Prostate gland (tissue), 2 donors: ENCODE measurements at regions not wholly inside any gene's neighbourhood (a gene's known extent, or its start where the extent isn't known, plus 50 kb on each side); places are given as distances from the start of the nearest gene placed in this dataset.

Source experiments
- DNase-seq: peaks from one replicate; pipeline ENCODE4 v3.0.0-alpha.2; 2019; ENCODE audit warnings: low spot score
- H3K27ac ChIP-seq, 2 donors: fragments of 200-600 bp; sonication (generic); 2 replicates each; pipeline ENCODE4 v1.5.1; 2017 to 2019
- H3K27me3 ChIP-seq: fragments of 200-600 bp; sonication (generic); replicated peaks from 2 replicates; pipeline ENCODE4 v1.5.1; 2019; ENCODE audit not compliant: insufficient read depth
- H3K36me3 ChIP-seq, 2 donors: fragments of 200-600 bp; sonication (generic); 1 replicate in 1 of 2; 2 replicates in 1 of 2; pipeline versions ENCODE4 v1.5.1 to v1.8.1; 2017 to 2019
- H3K4me1 ChIP-seq: fragments of 200-600 bp; sonication (generic); replicated peaks from 2 replicates; pipeline ENCODE4 v1.5.1; 2019
- H3K4me3 ChIP-seq, 2 donors: fragments of 200-600 bp; sonication (generic); 2 replicates each; pipeline ENCODE4 v1.5.1; 2017 to 2019
- H3K9me3 ChIP-seq: fragments of 200-600 bp; sonication (generic); 2 replicates; pipeline ENCODE4 v1.5.1; 2017
- CTCF ChIP-seq, 4 experiments: fragments of 200-600 bp in 2 of 4; fragments of 450-650 bp in 2 of 4; sonication (generic) in 2 of 4; IDR thresholded peaks; 1 replicate in 3 of 4; 2 replicates in 1 of 4; pipeline ENCODE4 v1.5.1; 2016 to 2019; ENCODE audit warnings: antibody characterized with exemption in 4 of 4, mild to moderate bottlenecking in 2 of 4, moderate library complexity in 2 of 4
- POLR2A ChIP-seq: fragments of 450-650 bp; IDR thresholded peaks from one replicate; pipeline ENCODE4 v1.6.1; 2016; ENCODE audit warnings: antibody characterized with exemption, mild to moderate bottlenecking
- POLR2AphosphoS5 ChIP-seq: sonication (generic); formaldehyde crosslinking; IDR thresholded peaks from one replicate; pipeline ENCODE4 v1.6.1; 2017; ENCODE audit warnings: antibody characterized with exemption
- WGBS: methylation state at CpG from one replicate; pipeline ENCODE4 v1.1.5; 2018; 5-methylcytosine and 5-hydroxymethylcytosine counted together
- intact Hi-C: fragments of 100-400 bp; cut with DNase I; formaldehyde crosslinking; loops from one replicate; pipeline ENCODE4 v1.14.2; 2022

DNA sequence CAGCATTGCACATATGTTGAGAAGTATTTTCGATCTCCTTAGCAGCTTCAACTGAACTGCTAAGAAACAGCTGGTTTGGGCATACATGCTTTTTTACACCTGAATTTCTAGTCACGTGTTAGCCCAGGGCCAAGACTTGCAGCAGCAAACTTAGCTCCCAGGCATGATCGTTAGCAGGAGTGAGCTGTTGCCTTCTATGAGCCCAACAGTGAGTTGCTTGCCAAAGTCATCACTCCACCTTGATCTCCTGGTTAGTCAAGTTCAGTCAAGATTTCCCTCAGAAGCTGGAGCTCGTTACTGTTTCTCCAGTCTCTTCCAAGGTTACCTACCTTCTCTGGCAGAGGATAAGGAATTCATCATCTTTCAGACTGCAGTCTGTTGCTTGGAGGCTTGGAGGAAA, 100.4 kb upstream of the SEMA6D start:
- no peaks in the 10 kb centered on the region for H3K36me3 ChIP-seq
- no peak overlapping the region for H3K27ac ChIP-seq
- no peaks in the 10 kb centered on the region for H3K27me3 ChIP-seq
- no peaks in the 10 kb centered on the region for H3K9me3 ChIP-seq
- intact Hi-C loops: no loop called here
- no peak overlapping the region for H3K4me3 ChIP-seq
- no peak for DNase-seq
- TF ChIP-seq CTCF (IDR thresholded peaks at IDR 0.05) (no peak), POLR2AphosphoS5 (no peak), POLR2A (no peak)
- 48% methylated on average over 4 of the region's 4 CpGs for WGBS
- H3K4me1 ChIP-seq: no peaks in the 10 kb centered on the region

- no peaks in the 10 kb centered on the region for H3K27me3 ChIP-seq
- TF ChIP-seq POLR2A: no peak
- no peak for TF ChIP-seq POLR2AphosphoS5
- no peak for TF ChIP-seq CTCF (IDR thresholded peaks at IDR 0.05)
- no peaks in the 10 kb centered on the region for H3K4me1 ChIP-seq
- DNase-seq: no peak
- WGBS: 87% methylated on average over 4 of the region's 4 CpGs
- no peaks in the 10 kb centered on the region for H3K9me3 ChIP-seq
- H3K4me3 ChIP-seq: no peak overlapping the region
- intact Hi-C loops: no loop called here
- H3K36me3 ChIP-seq: no peaks in the 10 kb centered on the region
- no peak overlapping the region for H3K27ac ChIP-seq
Measured at GRCh38 chr15:47618241-47618640, 99.1 kb upstream of the SEMA6D start.

GRCh38 chr15:47620960-47621681, 96.2 kb upstream of the SEMA6D start:
- Histone ChIP-seq H3K9me3 (no peaks in the 10 kb centered on the region), H3K4me1 (no peaks in the 10 kb centered on the region), H3K4me3 (no peak overlapping the region), H3K27ac (no peak overlapping the region), H3K27me3 (no peaks in the 10 kb centered on the region), H3K36me3 (no peaks in the 10 kb centered on the region)
- 39% methylated on average over 7 of the region's 7 CpGs for whole genome bisulfite sequencing
- intact Hi-C loops: no loop called here
- DNase-seq: no peak
- TF ChIP-seq POLR2AphosphoS5 (no peak), POLR2A (no peak), CTCF (IDR thresholded peaks at IDR 0.05) (no peak)

- intact Hi-C loops: no loop called here
- H3K9me3 ChIP-seq: no peaks in the 10 kb centered on the region
- no peak for TF ChIP-seq CTCF (IDR thresholded peaks at IDR 0.05)
- TF ChIP-seq POLR2A: no peak
- no peak for TF ChIP-seq POLR2AphosphoS5
- no peaks in the 10 kb centered on the region for H3K4me1 ChIP-seq
- H3K27ac ChIP-seq: no peak overlapping the region
- 85% methylated on average over 2 of the region's 2 CpGs for WGBS
- no peaks in the 10 kb centered on the region for H3K36me3 ChIP-seq
- no peaks in the 10 kb centered on the region for H3K27me3 ChIP-seq
- no peak for DNase-seq
- no peak overlapping the region for H3K4me3 ChIP-seq
Measured at GRCh38 chr15:47622055-47622454, 95.2 kb upstream of the SEMA6D start.

DNA sequence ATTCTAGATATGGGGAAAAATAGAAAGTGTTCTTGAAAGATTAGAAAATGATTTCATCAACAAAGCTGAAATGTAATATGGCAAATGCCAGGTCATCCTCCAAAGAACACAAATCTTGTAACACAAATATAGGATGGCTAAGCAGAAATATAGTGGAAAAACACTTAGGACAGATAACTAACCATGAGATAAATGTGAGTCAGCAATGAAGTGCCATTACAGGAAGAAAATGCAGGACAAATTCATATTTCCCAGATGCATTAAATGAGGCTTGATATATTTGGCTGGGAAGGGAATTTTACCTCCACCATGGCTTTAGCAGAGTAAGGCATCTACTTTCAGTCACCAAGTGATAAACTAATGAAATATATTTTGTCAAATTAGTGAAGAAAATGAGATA, 92.8 kb upstream of the SEMA6D start:
- no peak overlapping the region for H3K4me3 ChIP-seq
- no peaks in the 10 kb centered on the region for H3K27me3 ChIP-seq
- H3K9me3 ChIP-seq: no peaks in the 10 kb centered on the region
- no peak overlapping the region for H3K27ac ChIP-seq
- TF ChIP-seq POLR2AphosphoS5 (no peak), CTCF (IDR thresholded peaks at IDR 0.05) (no peak), POLR2A (no peak)
- no peak for DNase-seq
- intact Hi-C loops: no loop called here
- H3K36me3 ChIP-seq: no peaks in the 10 kb centered on the region
- H3K4me1 ChIP-seq: no peaks in the 10 kb centered on the region
